ENCODE measurements at regions not wholly inside any gene's neighbourhood (a gene's known extent, or its start where the extent isn't known, plus 50 kb on each side); places are given as distances from the start of the nearest gene placed in this dataset.

- TF ChIP-seq TAF1 (conservative IDR thresholded peaks at IDR 0.05), result no peak
- no peak for TF ChIP-seq CTCF (IDR thresholded peaks at IDR 0.05; ENCODE audit: low read depth, low read length, missing input control)
- no peak for TF ChIP-seq SP1 (IDR thresholded peaks at IDR 0.05)
- no peak for TF ChIP-seq FOXA1 (IDR thresholded peaks at IDR 0.05)
- TF ChIP-seq RXRA (IDR thresholded peaks at IDR 0.05), result no peak
Observed at GRCh38 chr5:124301850-124302249, 444.6 kb downstream of the ZNF608 start.
